Osteoblast (primary cell): ENCODE measurements at regions not wholly inside any gene's neighbourhood (a gene's known extent, or its start where the extent isn't known, plus 50 kb on each side); places are given as distances from the start of the nearest gene placed in this dataset.
A peak's percentile ranks its signal among the peaks of the same experiment; 100 is the strongest.

ENCODE experiments used
- DNase-seq: peaks from one replicate; pipeline ENCODE4 v3.0.0; 2011; ENCODE audit warnings: low spot score, mixed read lengths; ENCODE audit not compliant: insufficient read length; ENCODE audit errors: missing footprints
- H2AFZ ChIP-seq: 2 replicates; pipeline ENCODE4 v1.6.0; 2011; ENCODE audit warnings: mild to moderate bottlenecking, low read length
- H3K27ac ChIP-seq: 2 replicates; pipeline ENCODE4 v1.5.1; 2011; ENCODE audit warnings: mild to moderate bottlenecking, low read depth, low read length, moderate library complexity
- H3K27me3 ChIP-seq: 2 replicates; pipeline ENCODE4 v1.6.0; 2012; ENCODE audit warnings: mild to moderate bottlenecking, control low read depth, inconsistent platforms, low read length, moderate library complexity; ENCODE audit not compliant: insufficient read depth
- H3K36me3 ChIP-seq: 2 replicates; pipeline ENCODE4 v1.5.1; 2011; ENCODE audit warnings: mild to moderate bottlenecking, low read length, control low read depth, moderate library complexity; ENCODE audit not compliant: insufficient read depth
- H3K4me1 ChIP-seq: 2 replicates; pipeline ENCODE4 v1.5.1; 2011; ENCODE audit warnings: mild to moderate bottlenecking, low read length, control low read depth, moderate library complexity; ENCODE audit not compliant: insufficient read depth
- H3K4me2 ChIP-seq: 2 replicates; pipeline ENCODE4 v1.6.0; 2011; ENCODE audit warnings: mild to moderate bottlenecking, low read length; ENCODE audit not compliant: insufficient read depth
- H3K4me3 ChIP-seq: fragments of 200-600 bp; sonication (generic); 3 replicates; pipeline ENCODE4 v1.5.1; 2012; ENCODE audit warnings: mild to moderate bottlenecking, low read length, inconsistent platforms; ENCODE audit not compliant: insufficient read depth
- H3K79me2 ChIP-seq: 2 replicates; pipeline ENCODE4 v1.6.0; 2012; ENCODE audit warnings: mild to moderate bottlenecking, low read length, control low read depth, inconsistent platforms; ENCODE audit not compliant: insufficient read depth
- H3K9me3 ChIP-seq: 2 replicates; pipeline ENCODE4 v1.5.1; 2011; ENCODE audit warnings: low read depth, low read length, control low read depth
- H4K20me1 ChIP-seq: 2 replicates; pipeline ENCODE4 v1.6.0; 2012; ENCODE audit warnings: mild to moderate bottlenecking, low read length, control low read depth; ENCODE audit not compliant: insufficient read depth
- CTCF ChIP-seq: IDR thresholded peaks from 2 replicates; pipeline ENCODE4 v1.5.1; 2011; ENCODE audit warnings: mild to moderate bottlenecking, low read depth, low read length, moderate library complexity; ENCODE audit errors: extremely low read depth

GRCh38 chr3:20400281-20400680 is 214.3 kb upstream of the SGO1 start:
- Histone ChIP-seq H3K27me3 (no peaks in the 10 kb centered on the region), H3K4me1 (no peaks in the 10 kb centered on the region), H3K36me3 (no peaks in the 10 kb centered on the region), H2AFZ (no peak overlapping the region), H3K27ac (no peak overlapping the region), H3K4me3 (no peak overlapping the region), H4K20me1 (no peaks in the 10 kb centered on the region), H3K79me2 (no peaks in the 10 kb centered on the region), H3K9me3 (peaks cover 2% of the 10 kb centered on the region), H3K4me2 (no peak overlapping the region)
- no peak for TF ChIP-seq CTCF
- DNase-seq, result no peak

DNA sequence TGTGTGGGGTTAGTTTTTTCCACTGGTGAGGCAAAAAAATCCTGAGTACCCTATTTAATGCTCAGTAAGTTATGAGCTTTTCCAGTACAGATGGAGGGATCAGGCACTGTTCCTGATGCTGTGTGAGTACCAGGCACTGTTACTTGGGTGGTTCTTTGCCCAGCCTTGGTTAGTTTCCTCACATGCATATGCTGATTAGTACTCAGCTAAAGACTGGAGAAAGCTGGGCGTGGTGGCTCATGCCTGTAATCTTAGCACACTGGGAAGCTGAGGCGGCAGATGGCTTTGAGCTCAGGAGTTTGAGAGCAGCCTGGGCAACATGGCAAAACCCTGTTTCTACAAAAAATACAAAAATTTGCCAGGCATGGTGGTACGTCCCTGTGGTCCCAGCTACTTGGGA is 210.3 kb upstream of the SGO1 start:
- no peaks in the 10 kb centered on the region for H4K20me1 ChIP-seq
- peaks cover 6% of the 10 kb centered on the region for H3K9me3 ChIP-seq
- no peaks in the 10 kb centered on the region for H3K4me1 ChIP-seq
- no peaks in the 10 kb centered on the region for H3K27me3 ChIP-seq
- no peak overlapping the region for H2AFZ ChIP-seq
- no peak for TF ChIP-seq CTCF
- no peak overlapping the region for H3K27ac ChIP-seq
- H3K4me3 ChIP-seq, result no peak overlapping the region
- no peaks in the 10 kb centered on the region for H3K36me3 ChIP-seq
- no peak for DNase-seq
- no peaks in the 10 kb centered on the region for H3K79me2 ChIP-seq
- H3K4me2 ChIP-seq, result no peak overlapping the region

- H4K20me1 ChIP-seq, result no peaks in the 10 kb centered on the region
- H3K36me3 ChIP-seq, result no peaks in the 10 kb centered on the region
- TF ChIP-seq CTCF, result no peak
- H3K4me1 ChIP-seq, result no peaks in the 10 kb centered on the region
- no peaks in the 10 kb centered on the region for H3K79me2 ChIP-seq
- no peak for DNase-seq
- H2AFZ ChIP-seq, result no peak overlapping the region
- H3K4me2 ChIP-seq, result no peak overlapping the region
- H3K27me3 ChIP-seq, result no peaks in the 10 kb centered on the region
- no peak overlapping the region for H3K27ac ChIP-seq
- H3K9me3 ChIP-seq, result peaks cover 6% of the 10 kb centered on the region
- no peak overlapping the region for H3K4me3 ChIP-seq
Observed at GRCh38 chr3:20395692-20396091, 209.7 kb upstream of the SGO1 start.

GRCh38 chr3:20394243-20394642 is 208.2 kb upstream of the SGO1 start:
- Histone ChIP-seq H3K27ac (no peak overlapping the region), H3K9me3 (peaks cover 4% of the 10 kb centered on the region), H3K79me2 (no peaks in the 10 kb centered on the region), H3K27me3 (no peaks in the 10 kb centered on the region), H3K4me2 (no peak overlapping the region), H4K20me1 (no peaks in the 10 kb centered on the region), H3K4me3 (no peak overlapping the region), H3K36me3 (no peaks in the 10 kb centered on the region), H2AFZ (no peak overlapping the region), H3K4me1 (no peaks in the 10 kb centered on the region)
- peak; percentile 23 for DNase-seq
- TF ChIP-seq CTCF, result no peak
